ENCODE measurements at regions not wholly inside any gene's neighbourhood (a gene's known extent, or its start where the extent isn't known, plus 50 kb on each side); places are given as distances from the start of the nearest gene placed in this dataset.

GRCh38 chr6:21826023-21826422, 232.5 kb downstream of the SOX4 start:
- H3K27ac ChIP-seq: no peak overlapping the region

GRCh38 chr6:21826904-21827303, 233.4 kb downstream of the SOX4 start:
- Histone ChIP-seq H3K27ac (no peak overlapping the region), H3K4me3 (no peak overlapping the region), H3K36me3 (no peaks in the 10 kb centered on the region), H3K27me3 (replicated peaks in 1 of 7) (no peaks in the 10 kb centered on the region), H3K9me3 (no peaks in the 10 kb centered on the region), H3K4me1 (no peaks in the 10 kb centered on the region)
- DNase-seq: no peak
- 86 to 92% (median 89%) methylated on average over 9 of the region's 9 CpGs for WGBS, 5 donors
- intact Hi-C loops (cut with DNase I; ENCODE audit: low total_unique reads): no loop called here
- TF ChIP-seq POLR2AphosphoS5 (IDR thresholded peaks at IDR 0.05) (no peak), POLR2A (IDR thresholded peaks at IDR 0.05) (no peak), CTCF (IDR thresholded peaks at IDR 0.05 in 8 of 11, conservative IDR thresholded peaks at IDR 0.05 in 3 of 11) (no peak)

More at GRCh38 chr6:21826023-21826422, 232.5 kb downstream of the SOX4 start:
- Histone ChIP-seq H3K27me3 (replicated peaks in 1 of 7) (no peaks in the 10 kb centered on the region), H3K36me3 (no peaks in the 10 kb centered on the region), H3K4me1 (no peaks in the 10 kb centered on the region), H3K9me3 (no peaks in the 10 kb centered on the region), H3K4me3 (no peak overlapping the region)
- no peak for TF ChIP-seq CTCF (IDR thresholded peaks at IDR 0.05 in 8 of 11, conservative IDR thresholded peaks at IDR 0.05 in 3 of 11)
- no peak for TF ChIP-seq POLR2AphosphoS5 (IDR thresholded peaks at IDR 0.05)
- TF ChIP-seq POLR2A (IDR thresholded peaks at IDR 0.05): no peak
- WGBS, 5 donors: 95 to 98% (median 97%) methylated on average over 7 of the region's 7 CpGs
- intact Hi-C loops (cut with DNase I; ENCODE audit: low total_unique reads): no loop called here
- DNase-seq: no peak

- DNase-seq: no peak
- Histone ChIP-seq H3K27me3 (replicated peaks in 1 of 7) (no peaks in the 10 kb centered on the region), H3K4me1 (no peaks in the 10 kb centered on the region), H3K4me3 (no peak overlapping the region), H3K36me3 (no peaks in the 10 kb centered on the region), H3K9me3 (no peaks in the 10 kb centered on the region), H3K27ac (no peak overlapping the region)
- intact Hi-C loops (cut with DNase I; ENCODE audit: low total_unique reads): no loop called here
- TF ChIP-seq CTCF (IDR thresholded peaks at IDR 0.05 in 8 of 11, conservative IDR thresholded peaks at IDR 0.05 in 3 of 11) (no peak), POLR2A (IDR thresholded peaks at IDR 0.05) (no peak), POLR2AphosphoS5 (IDR thresholded peaks at IDR 0.05) (no peak)
- 76 to 79% (median 77%) methylated on average over 8 of the region's 8 CpGs for WGBS, 5 donors
Measured at GRCh38 chr6:21827425-21828202, 234.1 kb downstream of the SOX4 start.

DNA sequence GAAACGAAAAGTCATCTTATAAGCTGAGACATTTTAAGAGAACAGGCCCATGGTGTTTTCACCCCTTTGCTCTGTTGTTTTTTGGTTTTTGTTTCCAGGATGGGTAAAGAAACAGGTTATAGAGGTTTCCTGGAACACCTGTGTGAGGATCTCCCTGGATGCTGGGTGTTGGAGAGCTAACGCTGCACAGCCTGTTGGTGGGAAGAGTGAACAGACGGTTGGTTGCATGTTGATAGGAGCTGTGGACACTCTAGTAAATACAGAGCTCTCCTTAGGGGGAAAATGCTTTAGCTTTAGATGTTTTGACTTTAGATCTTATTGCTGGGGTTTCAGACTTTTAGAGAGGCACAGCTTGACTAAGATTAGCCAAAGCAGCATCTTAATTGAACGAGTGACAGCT, 235.2 kb downstream of the SOX4 start:
- H3K4me3 ChIP-seq: no peak overlapping the region
- no peaks in the 10 kb centered on the region for H3K4me1 ChIP-seq
- no peaks in the 10 kb centered on the region for H3K9me3 ChIP-seq
- WGBS, 5 donors: 87 to 96% (median 90%) methylated on average over 4 of the region's 4 CpGs
- intact Hi-C loops (cut with DNase I; ENCODE audit: low total_unique reads): no loop called here
- H3K36me3 ChIP-seq: no peaks in the 10 kb centered on the region
- no peak for DNase-seq
- no peak for TF ChIP-seq CTCF (IDR thresholded peaks at IDR 0.05 in 8 of 11, conservative IDR thresholded peaks at IDR 0.05 in 3 of 11)
- no peak for TF ChIP-seq POLR2AphosphoS5 (IDR thresholded peaks at IDR 0.05)
- no peak for TF ChIP-seq POLR2A (IDR thresholded peaks at IDR 0.05)
- H3K27me3 ChIP-seq (replicated peaks in 1 of 7): no peaks in the 10 kb centered on the region
- no peak overlapping the region for H3K27ac ChIP-seq
